Astrocyte (in vitro differentiated cells and primary cell): ENCODE measurements at regions not wholly inside any gene's neighbourhood (a gene's known extent, or its start where the extent isn't known, plus 50 kb on each side); places are given as distances from the start of the nearest gene placed in this dataset.

Experiments used
- EZH2 ChIP-seq: IDR thresholded peaks from 2 replicates; pipeline ENCODE4 v1.6.1; 2012; ENCODE audit warnings: mild to moderate bottlenecking, low read length, inconsistent platforms; ENCODE audit not compliant: insufficient read depth
- TF ChIP-seq, protein P1 (sequence below): IDR thresholded peaks from 2 replicates; pipeline ENCODE4 v1.5.1; 2011; ENCODE audit warnings: low read depth, mild to moderate bottlenecking, inconsistent platforms, low read length, moderate library complexity; ENCODE audit not compliant: insufficient read depth

DNA sequence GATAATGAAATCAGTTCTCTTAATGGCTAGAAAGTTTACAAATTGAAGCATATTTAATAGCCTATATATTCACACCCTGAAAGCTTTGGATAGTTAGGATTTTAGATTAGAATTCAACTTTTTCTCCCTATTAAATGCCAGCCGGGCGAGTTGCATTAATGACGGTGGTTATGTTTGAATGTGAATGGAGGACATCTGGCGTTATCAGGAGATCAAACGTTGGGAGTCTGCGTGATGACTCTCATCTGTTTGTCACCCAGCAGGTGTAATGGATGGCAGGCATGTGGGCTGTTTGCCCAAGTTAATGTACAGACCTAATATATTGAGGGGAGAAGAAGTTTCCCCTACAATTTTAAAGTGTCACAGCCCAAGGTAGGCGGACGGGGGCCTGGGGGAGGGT, 1227.7 kb upstream of the WWC1 start:
- no peak for TF ChIP-seq EZH2
- TF ChIP-seq, protein P1, sequence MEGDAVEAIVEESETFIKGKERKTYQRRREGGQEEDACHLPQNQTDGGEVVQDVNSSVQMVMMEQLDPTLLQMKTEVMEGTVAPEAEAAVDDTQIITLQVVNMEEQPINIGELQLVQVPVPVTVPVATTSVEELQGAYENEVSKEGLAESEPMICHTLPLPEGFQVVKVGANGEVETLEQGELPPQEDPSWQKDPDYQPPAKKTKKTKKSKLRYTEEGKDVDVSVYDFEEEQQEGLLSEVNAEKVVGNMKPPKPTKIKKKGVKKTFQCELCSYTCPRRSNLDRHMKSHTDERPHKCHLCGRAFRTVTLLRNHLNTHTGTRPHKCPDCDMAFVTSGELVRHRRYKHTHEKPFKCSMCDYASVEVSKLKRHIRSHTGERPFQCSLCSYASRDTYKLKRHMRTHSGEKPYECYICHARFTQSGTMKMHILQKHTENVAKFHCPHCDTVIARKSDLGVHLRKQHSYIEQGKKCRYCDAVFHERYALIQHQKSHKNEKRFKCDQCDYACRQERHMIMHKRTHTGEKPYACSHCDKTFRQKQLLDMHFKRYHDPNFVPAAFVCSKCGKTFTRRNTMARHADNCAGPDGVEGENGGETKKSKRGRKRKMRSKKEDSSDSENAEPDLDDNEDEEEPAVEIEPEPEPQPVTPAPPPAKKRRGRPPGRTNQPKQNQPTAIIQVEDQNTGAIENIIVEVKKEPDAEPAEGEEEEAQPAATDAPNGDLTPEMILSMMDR: no peak
